ENCODE measurements at regions not wholly inside any gene's neighbourhood (a gene's known extent, or its start where the extent isn't known, plus 50 kb on each side); places are given as distances from the start of the nearest gene placed in this dataset.

DNA sequence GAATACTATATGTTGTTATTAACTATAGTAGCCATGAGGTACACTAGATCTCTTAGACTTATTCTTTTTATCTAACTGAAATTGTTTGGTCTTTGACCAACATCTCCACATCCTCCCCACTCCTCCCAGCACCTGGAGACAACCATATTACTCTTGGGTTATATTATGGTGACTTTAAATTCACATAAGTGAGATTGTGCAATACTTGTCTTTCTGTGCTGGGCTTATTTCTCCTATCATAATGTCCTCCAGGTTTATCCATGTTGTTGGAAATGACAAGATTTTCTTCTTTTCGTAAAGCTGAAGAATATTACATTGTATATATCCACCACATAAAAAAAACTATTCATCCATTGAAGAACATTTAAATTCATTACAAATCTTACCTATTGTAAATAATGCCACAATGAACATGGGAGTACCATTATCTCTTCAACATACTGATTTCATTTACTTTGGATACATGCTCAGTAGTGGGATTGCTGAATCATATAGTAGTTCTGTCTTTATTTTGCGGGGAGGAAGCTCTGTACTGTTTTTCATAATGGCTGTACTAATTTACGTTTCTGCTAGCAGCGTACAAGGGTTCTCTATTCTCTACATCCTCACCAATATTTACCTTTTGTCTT, 159.2 kb upstream of the SCN7A start:
- Histone ChIP-seq H3K4me1 (ENCODE audit: insufficient read depth, low read length, severe bottlenecking) (no peaks in the 10 kb centered on the region), H2AFZ (ENCODE audit: low read length) (no peak overlapping the region), H3K27me3 (ENCODE audit: insufficient read depth, low read length) (no peaks in the 10 kb centered on the region), H3K4me3 (ENCODE audit: low read depth, low read length, poor library complexity, severe bottlenecking) (no peak overlapping the region), H4K20me1 (ENCODE audit: insufficient read depth, low read length) (no peaks in the 10 kb centered on the region), H3F3A (ENCODE audit: insufficient read depth, low read length) (no peaks in the 10 kb centered on the region), H3K27ac (ENCODE audit: low read depth, low read length, poor library complexity, severe bottlenecking) (no peak overlapping the region), H3K4me2 (ENCODE audit: low read length) (no peak overlapping the region), H3K79me2 (ENCODE audit: insufficient read depth, low read length) (no peaks in the 10 kb centered on the region), H3K9ac (ENCODE audit: low read length) (no peak overlapping the region), H3K9me2 (ENCODE audit: low read depth, low read length) (no peaks in the 10 kb centered on the region), H3K9me3 (ENCODE audit: low read length) (no peaks in the 10 kb centered on the region), H3K36me3 (ENCODE audit: insufficient read depth, low read length) (no peaks in the 10 kb centered on the region)
- no peak for TF ChIP-seq EZH2 (IDR thresholded peaks at IDR 0.05; ENCODE audit: borderline replicate concordance, low read length)
- TF ChIP-seq, protein P1, sequence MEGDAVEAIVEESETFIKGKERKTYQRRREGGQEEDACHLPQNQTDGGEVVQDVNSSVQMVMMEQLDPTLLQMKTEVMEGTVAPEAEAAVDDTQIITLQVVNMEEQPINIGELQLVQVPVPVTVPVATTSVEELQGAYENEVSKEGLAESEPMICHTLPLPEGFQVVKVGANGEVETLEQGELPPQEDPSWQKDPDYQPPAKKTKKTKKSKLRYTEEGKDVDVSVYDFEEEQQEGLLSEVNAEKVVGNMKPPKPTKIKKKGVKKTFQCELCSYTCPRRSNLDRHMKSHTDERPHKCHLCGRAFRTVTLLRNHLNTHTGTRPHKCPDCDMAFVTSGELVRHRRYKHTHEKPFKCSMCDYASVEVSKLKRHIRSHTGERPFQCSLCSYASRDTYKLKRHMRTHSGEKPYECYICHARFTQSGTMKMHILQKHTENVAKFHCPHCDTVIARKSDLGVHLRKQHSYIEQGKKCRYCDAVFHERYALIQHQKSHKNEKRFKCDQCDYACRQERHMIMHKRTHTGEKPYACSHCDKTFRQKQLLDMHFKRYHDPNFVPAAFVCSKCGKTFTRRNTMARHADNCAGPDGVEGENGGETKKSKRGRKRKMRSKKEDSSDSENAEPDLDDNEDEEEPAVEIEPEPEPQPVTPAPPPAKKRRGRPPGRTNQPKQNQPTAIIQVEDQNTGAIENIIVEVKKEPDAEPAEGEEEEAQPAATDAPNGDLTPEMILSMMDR (IDR thresholded peaks at IDR 0.05; ENCODE audit: low read length): no peak

DNA sequence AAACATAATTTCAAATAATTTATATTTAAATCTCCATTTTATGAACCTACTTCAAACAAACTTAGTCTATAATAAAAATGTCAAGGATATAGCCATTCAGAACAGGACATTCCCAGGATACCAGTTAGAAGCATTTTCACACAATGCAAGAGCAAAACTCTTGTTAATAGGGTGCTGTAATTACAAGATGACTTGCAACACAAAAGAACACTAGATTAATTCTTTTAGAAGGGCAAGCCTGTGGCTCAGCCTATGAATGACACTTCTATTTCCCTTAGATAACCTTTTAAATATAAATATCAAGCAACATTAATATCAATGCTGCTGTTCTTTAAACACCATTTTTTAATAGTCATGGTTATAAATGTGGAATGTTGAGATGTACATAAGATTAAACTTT, 157.9 kb upstream of the SCN7A start:
- Histone ChIP-seq H3K4me1 (ENCODE audit: insufficient read depth, low read length, severe bottlenecking) (no peaks in the 10 kb centered on the region), H3K27ac (ENCODE audit: low read depth, low read length, poor library complexity, severe bottlenecking) (no peak overlapping the region), H3K4me2 (ENCODE audit: low read length) (no peak overlapping the region), H3K9me2 (ENCODE audit: low read depth, low read length) (no peaks in the 10 kb centered on the region), H3K27me3 (ENCODE audit: insufficient read depth, low read length) (no peaks in the 10 kb centered on the region), H3K9me3 (ENCODE audit: low read length) (no peaks in the 10 kb centered on the region), H3K4me3 (ENCODE audit: low read depth, low read length, poor library complexity, severe bottlenecking) (no peak overlapping the region), H3K36me3 (ENCODE audit: insufficient read depth, low read length) (no peaks in the 10 kb centered on the region), H3K9ac (ENCODE audit: low read length) (no peak overlapping the region), H2AFZ (ENCODE audit: low read length) (no peak overlapping the region), H4K20me1 (ENCODE audit: insufficient read depth, low read length) (no peaks in the 10 kb centered on the region), H3F3A (ENCODE audit: insufficient read depth, low read length) (no peaks in the 10 kb centered on the region), H3K79me2 (ENCODE audit: insufficient read depth, low read length) (no peaks in the 10 kb centered on the region)
- TF ChIP-seq EZH2 (IDR thresholded peaks at IDR 0.05; ENCODE audit: borderline replicate concordance, low read length): no peak
- TF ChIP-seq, protein P1 (IDR thresholded peaks at IDR 0.05; ENCODE audit: low read length): no peak

DNA sequence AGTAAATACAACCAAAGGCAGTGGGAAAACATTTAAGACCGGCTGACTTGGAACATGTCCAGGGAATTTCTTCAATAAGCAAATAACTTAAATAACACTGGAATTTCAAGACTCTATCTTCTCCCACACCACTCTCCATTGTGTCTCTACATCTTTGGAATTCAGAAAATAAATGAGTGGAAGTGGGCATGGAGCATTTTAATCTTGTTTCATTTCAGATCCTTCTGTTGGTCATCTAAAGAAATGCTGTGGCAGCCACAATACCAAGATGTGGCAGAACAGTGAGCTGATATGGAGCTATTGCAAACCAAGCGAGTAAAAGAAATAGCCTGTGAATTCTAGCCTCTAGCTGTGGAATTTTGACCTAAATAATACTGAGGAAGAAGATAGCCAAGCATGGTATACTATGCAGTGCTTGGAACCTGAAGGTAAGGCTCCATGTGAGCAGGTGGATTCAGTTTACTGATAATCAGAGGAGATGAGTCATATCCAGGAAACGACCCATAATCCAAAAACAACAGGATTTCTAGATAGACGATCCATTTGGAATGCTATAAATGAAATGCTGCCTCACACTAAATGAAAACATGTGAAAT, 157.1 kb upstream of the SCN7A start:
- no peaks in the 10 kb centered on the region for H3K27me3 ChIP-seq (ENCODE audit: insufficient read depth, low read length)
- H3K4me2 ChIP-seq (ENCODE audit: low read length): no peak overlapping the region
- H3F3A ChIP-seq (ENCODE audit: insufficient read depth, low read length): no peaks in the 10 kb centered on the region
- H3K27ac ChIP-seq (ENCODE audit: low read depth, low read length, poor library complexity, severe bottlenecking): no peak overlapping the region
- H3K9me3 ChIP-seq (ENCODE audit: low read length): no peaks in the 10 kb centered on the region
- H3K79me2 ChIP-seq (ENCODE audit: insufficient read depth, low read length): no peaks in the 10 kb centered on the region
- H4K20me1 ChIP-seq (ENCODE audit: insufficient read depth, low read length): no peaks in the 10 kb centered on the region
- H3K4me3 ChIP-seq (ENCODE audit: low read depth, low read length, poor library complexity, severe bottlenecking): no peak overlapping the region
- no peak for TF ChIP-seq EZH2 (IDR thresholded peaks at IDR 0.05; ENCODE audit: borderline replicate concordance, low read length)
- TF ChIP-seq, protein P1 (IDR thresholded peaks at IDR 0.05; ENCODE audit: low read length): no peak
- H3K9me2 ChIP-seq (ENCODE audit: low read depth, low read length): no peaks in the 10 kb centered on the region
- no peaks in the 10 kb centered on the region for H3K36me3 ChIP-seq (ENCODE audit: insufficient read depth, low read length)
- H2AFZ ChIP-seq (ENCODE audit: low read length): no peak overlapping the region
- no peaks in the 10 kb centered on the region for H3K4me1 ChIP-seq (ENCODE audit: insufficient read depth, low read length, severe bottlenecking)
- no peak overlapping the region for H3K9ac ChIP-seq (ENCODE audit: low read length)

Data from OCI-LY1 (cell line).